C1 segment of cervical spinal cord (tissue), 14 donors: ENCODE measurements at regions not wholly inside any gene's neighbourhood (a gene's known extent, or its start where the extent isn't known, plus 50 kb on each side); places are given as distances from the start of the nearest gene placed in this dataset.
"Not testable (repeated sequence)": the region's sequence is repeated elsewhere in the genome, so short reads cannot be mapped to it uniquely, and the experiment has no call there.

Experiments
- DNase-seq, 14 donors: peaks; one replicate each; lab custom pipeline; 2025; lab: John Stamatoyannopoulos, UW

DNA sequence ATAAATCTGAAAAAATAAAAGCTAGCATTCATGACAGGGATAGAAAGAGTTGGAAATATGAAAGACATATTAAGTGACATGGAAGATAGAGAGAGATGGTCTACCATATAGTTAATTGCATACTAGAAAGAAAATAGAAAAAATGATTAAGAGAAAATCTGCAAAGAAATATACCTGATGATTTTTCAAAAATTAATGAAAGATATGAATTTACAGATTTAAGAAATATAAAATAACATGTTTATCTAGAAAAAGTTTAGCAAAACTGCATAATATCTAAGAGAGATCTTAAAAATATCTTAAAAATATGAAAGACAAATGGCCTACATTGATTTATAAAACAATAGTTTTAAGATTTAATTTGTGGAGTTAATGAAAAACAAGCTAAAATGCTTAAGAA lies 219.1 kb upstream of the RPS23 start:
- DNase-seq, result no peak

DNA sequence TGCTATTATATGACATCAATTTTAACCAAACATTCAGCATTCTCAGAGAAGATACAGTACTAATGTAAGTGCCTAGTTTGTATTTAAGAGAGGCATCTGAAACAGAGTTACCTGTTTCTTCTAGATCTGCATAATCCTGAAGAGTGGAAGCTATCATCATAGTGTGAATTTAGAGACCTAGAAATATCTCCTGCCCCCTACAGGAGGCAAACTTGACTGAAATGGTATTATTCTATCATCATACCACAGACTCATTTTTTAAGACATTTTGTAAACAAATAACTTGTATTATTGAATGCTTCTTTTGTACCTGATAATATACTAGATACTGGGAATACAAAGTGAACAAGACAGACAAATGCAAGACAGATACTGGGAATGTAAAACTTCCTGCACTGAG lies 216.8 kb upstream of the RPS23 start:
- no peak for DNase-seq

GRCh38 chr5:82493221-82493620 lies 215.1 kb upstream of the RPS23 start:
- DNase-seq, result no peak

- no peak for DNase-seq
These were observed 213.2 kb upstream of the RPS23 start for GRCh38 chr5:82491397-82491796.

- DNase-seq, result no peak
These were observed 211.5 kb upstream of the RPS23 start for GRCh38 chr5:82489683-82490082.

DNA sequence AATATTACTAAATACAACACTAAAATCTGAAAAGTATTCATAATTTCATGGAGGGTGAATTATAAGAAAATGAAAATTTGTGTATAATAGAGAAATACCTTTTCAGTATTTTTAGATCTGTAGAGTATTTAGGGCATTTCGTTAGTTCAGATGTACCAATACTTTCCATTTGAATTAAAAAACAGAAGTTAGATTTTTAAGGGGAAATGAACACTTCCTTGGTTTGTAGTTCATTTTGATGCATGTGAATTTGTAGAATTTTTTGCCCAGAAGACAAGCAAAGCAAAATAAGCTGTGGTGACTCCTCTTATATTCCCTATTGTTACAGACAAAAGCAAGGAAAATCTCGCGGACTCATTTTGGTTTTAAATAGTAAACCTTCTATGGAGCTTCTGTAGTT lies 209.0 kb upstream of the RPS23 start:
- DNase-seq, result no peak

- DNase-seq, result no peak
These were observed 202.2 kb upstream of the RPS23 start for GRCh38 chr5:82480331-82480730.

GRCh38 chr5:82476155-82476554 lies 198.0 kb upstream of the RPS23 start:
- no peak for DNase-seq

GRCh38 chr5:82473262-82473661 lies 195.1 kb upstream of the RPS23 start:
- DNase-seq, result no peak

DNA sequence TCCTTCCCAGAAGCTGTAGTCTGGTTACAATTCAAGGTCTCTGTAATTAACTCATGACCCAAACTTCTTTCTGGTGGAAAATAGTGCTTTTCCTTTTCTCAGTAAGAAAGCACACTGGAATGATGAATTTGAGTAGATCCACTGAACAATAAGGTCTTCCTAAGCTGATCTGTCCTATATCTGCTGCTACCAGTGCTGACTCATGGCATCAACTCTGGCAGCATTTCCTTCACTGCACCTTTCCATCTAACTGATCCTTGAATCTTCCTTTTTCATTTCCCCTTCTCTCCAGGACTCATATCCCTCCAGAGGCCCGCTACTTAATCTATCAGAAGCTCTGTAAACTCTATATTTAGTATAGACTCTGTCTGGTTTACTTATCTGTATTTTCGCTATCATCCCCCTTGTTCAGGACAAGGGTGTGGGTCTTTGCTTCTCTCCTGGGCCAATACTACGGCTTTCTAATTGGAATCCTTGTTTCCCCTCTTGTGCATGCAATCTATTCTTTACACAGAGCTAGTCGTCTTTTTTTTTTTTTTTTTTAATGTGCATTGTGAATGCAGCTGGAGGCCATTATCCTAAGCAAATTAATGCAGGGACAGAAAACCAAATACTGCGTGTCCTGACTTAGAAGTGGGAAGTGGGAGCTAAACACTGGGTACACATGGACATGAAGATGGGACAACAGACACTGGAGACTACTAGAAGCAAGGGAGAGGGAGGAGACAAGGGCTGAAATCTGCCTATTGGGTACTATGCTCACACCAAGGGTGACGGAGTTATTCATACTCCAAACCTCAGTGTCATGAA lies 192.2 kb upstream of the RPS23 start:
- no peak for DNase-seq

- DNase-seq, result no peak
These were observed 188.9 kb upstream of the RPS23 start for GRCh38 chr5:82466986-82467561.

GRCh38 chr5:82465235-82465634 lies 187.1 kb upstream of the RPS23 start:
- no peak for DNase-seq

GRCh38 chr5:82459626-82460025 lies 181.5 kb upstream of the RPS23 start:
- no peak for DNase-seq

GRCh38 chr5:82455317-82455716 lies 177.2 kb upstream of the RPS23 start:
- DNase-seq, result not testable (repeated sequence)

DNA sequence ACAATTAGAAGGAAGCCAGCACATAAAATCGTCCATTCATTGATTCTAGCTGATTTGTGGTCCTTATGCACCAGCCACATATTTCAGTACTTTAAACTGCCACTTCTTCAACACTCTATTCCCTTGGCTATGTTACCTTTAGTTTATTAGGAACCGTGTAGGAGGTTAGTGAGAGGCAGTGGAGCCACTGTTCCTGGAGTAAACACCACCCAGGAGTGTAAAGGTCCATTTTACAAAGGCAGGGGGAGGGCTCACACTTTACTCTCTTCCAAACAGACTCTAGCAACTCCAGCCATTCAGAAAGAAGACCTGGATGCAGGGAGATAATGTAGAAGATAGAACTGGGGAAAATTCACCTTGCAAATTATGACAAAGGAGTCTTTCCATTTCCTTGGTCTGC lies 170.2 kb upstream of the RPS23 start:
- DNase-seq, result no peak

DNA sequence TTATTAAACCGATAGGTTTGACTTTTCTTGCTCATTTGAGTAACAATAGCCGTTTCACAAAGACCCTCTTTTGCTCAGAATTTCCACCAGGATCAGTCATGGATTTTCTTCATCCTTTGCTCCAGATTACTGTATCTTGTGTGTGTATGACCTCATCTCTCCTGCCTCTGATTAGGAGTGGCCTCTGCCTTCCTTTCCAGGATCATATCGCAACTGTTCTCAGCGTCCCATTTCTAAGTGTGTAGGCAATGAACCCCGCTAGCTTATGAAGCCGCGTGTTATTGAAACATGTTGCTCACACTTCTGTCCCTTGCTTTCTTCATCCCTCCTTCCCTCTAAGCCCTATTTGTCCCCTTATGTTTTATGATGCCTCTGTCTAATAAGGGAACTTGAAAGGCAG lies 169.8 kb upstream of the RPS23 start:
- DNase-seq, result no peak

DNA sequence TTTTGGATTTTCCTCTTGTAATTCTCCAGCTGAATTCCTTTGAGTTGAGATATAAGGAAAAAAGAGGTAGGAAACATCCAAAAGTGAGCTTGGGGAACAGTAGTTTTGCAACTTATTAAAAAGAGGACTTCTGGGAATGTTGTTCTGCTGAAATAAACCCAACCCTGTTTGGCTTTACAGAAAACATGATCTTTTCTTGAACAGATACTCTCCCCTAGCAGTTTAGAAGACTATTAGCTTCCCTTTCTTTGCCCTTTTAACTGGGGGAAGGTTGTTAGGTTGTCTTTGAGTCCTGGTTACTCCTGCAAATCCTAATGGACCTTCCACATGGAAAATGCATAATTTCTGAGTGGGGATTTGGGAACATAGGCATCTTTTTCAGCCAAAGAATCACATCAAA lies 168.7 kb upstream of the RPS23 start:
- DNase-seq, result no peak

DNA sequence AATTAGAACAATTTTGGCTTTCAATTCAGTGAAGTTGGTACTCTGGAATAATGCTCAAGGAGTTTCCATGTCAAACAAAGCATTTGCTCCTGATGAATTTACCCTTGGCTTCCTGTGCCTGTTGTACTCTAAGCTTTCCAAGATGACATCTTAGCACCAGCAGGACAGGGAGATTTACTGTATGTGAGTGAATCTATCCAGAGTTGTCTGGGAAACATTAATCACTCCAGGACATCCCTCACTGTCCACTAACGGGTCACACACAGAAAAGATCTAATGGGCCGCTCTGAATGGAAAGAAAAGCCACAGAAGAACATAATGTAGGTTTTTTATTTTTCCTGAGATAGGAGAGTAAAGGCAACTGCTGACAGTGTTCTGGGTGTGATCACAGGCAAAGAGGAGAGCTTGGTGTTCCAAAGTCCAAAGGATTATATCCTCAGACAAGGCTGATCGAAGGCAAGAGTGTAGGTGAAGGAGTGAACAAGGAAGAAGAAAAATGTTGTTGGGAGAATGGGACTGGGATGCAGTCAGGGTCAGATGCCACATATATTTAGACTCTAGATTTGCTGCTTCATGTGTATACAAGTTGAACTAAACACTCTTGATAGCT lies 167.7 kb upstream of the RPS23 start:
- no peak for DNase-seq

- DNase-seq, result no peak
These were observed 161.7 kb upstream of the RPS23 start for GRCh38 chr5:82439750-82440445.

- DNase-seq, result not testable (repeated sequence)
These were observed 159.4 kb upstream of the RPS23 start for GRCh38 chr5:82437565-82437964.

- DNase-seq, result no peak
These were observed 158.1 kb upstream of the RPS23 start for GRCh38 chr5:82436291-82436690.
